Adrenal gland (tissue), 9 donors: ENCODE measurements at regions not wholly inside any gene's neighbourhood (a gene's known extent, or its start where the extent isn't known, plus 50 kb on each side); places are given as distances from the start of the nearest gene placed in this dataset.

Experiments
- DNase-seq, 7 donors: peaks; one replicate each; pipeline ENCODE4 v3.0.0-alpha.2; 2019 to 2020
- H3K27ac ChIP-seq, 5 donors: fragments of 200-600 bp; sonication (generic) in 4 of 5; 1 replicate in 3 of 5; 2 replicates in 2 of 5; pipeline versions ENCODE4 v1.5.1 to v1.8.0; 2016 to 2020; ENCODE audit warnings: mild to moderate bottlenecking in 1 of 5
- H3K27me3 ChIP-seq: fragments of 200-600 bp; 2 replicates; pipeline ENCODE4 v1.8.0; 2021
- H3K36me3 ChIP-seq, 2 donors: fragments of 200-600 bp; replicated peaks in 1 of 2; 1 replicate in 1 of 2; 2 replicates in 1 of 2; pipeline versions ENCODE4 v1.5.1 to v1.8.0; 2018 to 2022
- H3K4me1 ChIP-seq, 2 donors: fragments of 200-600 bp; replicated peaks in 1 of 2; 1 replicate in 1 of 2; 2 replicates in 1 of 2; pipeline versions ENCODE4 v1.5.1 to v1.8.0; 2018 to 2021
- H3K4me3 ChIP-seq, 4 donors: fragments of 200-600 bp; sonication (generic) in 3 of 4; one replicate each; pipeline ENCODE4 v1.5.1; 2016 to 2018
- H3K9me3 ChIP-seq, 3 donors: fragments of 200-600 bp; sonication (generic) in 1 of 3; replicated peaks in 1 of 3; 1 replicate in 2 of 3; 2 replicates in 1 of 3; pipeline versions ENCODE4 v1.5.1 to v1.8.0; 2016 to 2021
- CTCF ChIP-seq, 6 experiments: fragments of 450-650 bp in 4 of 6; fragments of 200-600 bp in 2 of 6; sonication (generic) in 1 of 6; IDR thresholded peaks; 1 replicate in 5 of 6; 2 replicates in 1 of 6; pipeline versions ENCODE4 v1.5.1 to v1.8.0; 2016 to 2021; ENCODE audit warnings: antibody characterized with exemption in 6 of 6, mild to moderate bottlenecking in 2 of 6, moderate library complexity in 1 of 6
- POLR2A ChIP-seq, 2 donors: fragments of 450-650 bp; IDR thresholded peaks; one replicate each; pipeline ENCODE4 v1.6.1; 2017; ENCODE audit warnings: antibody characterized with exemption in 2 of 2, mild to moderate bottlenecking in 2 of 2, moderate library complexity in 1 of 2
- WGBS, 4 donors: extraction: QIAGEN DNeasy Blood & Tissue Kit in 2 of 4; methylation state at CpG; one replicate each; pipeline versions ENCODE4 v1.1.5 to v1.1.7; 2013 to 2017; 5-methylcytosine and 5-hydroxymethylcytosine counted together
- intact Hi-C, 2 donors: fragments of 100-400 bp; cut with DNase I; formaldehyde crosslinking; loops; one replicate each; pipeline versions ENCODE4 v1.14.1 to v1.15.0; 2022 to 2023
- donor health status: healthy with polysubstance abuse.
- donor health status: Bipolar disorder and iron deficiency.
- donor health status: DM: yes; HTN: yes; CAD: no.
- donor health status: DM: no; HTN: no; CAD: no.
- donor health status: DM: no; HTN: no; CAD: no.

GRCh38 chr2:129902731-129903585 is 76.5 kb upstream of the RAB6C start:
- Histone ChIP-seq H3K27ac (no peak overlapping the region), H3K4me3 (no peak overlapping the region), H3K4me1 (no peaks in the 10 kb centered on the region), H3K9me3 (no peaks in the 10 kb centered on the region), H3K27me3 (no peaks in the 10 kb centered on the region), H3K36me3 (no peaks in the 10 kb centered on the region)
- DNase-seq = peak in 2 of 7 donors; percentile 14 to 28
- intact Hi-C loops = no loop called here
- TF ChIP-seq CTCF (IDR thresholded peaks at IDR 0.05) (no peak), POLR2A (IDR thresholded peaks at IDR 0.05) (no peak)
- WGBS, 4 donors = 89 to 97% (median 94%) methylated on average over 13 to 20 of the region's 20 CpGs

- no peaks in the 10 kb centered on the region for H3K4me1 ChIP-seq
- no peaks in the 10 kb centered on the region for H3K36me3 ChIP-seq
- no peak overlapping the region for H3K4me3 ChIP-seq
- TF ChIP-seq CTCF (IDR thresholded peaks at IDR 0.05) (no peak), POLR2A (IDR thresholded peaks at IDR 0.05) (no peak)
- H3K27ac ChIP-seq = no peak overlapping the region
- 83 to 85% (median 84%) methylated on average over 7 to 17 of the region's 17 CpGs for WGBS, 4 donors
- peak in 2 of 7 donors; percentile 16 to 23 for DNase-seq
- intact Hi-C loops = no loop called here
- no peaks in the 10 kb centered on the region for H3K27me3 ChIP-seq
- H3K9me3 ChIP-seq = no peaks in the 10 kb centered on the region
These were observed 75.7 kb upstream of the RAB6C start for GRCh38 chr2:129903586-129904425.

- TF ChIP-seq POLR2A (IDR thresholded peaks at IDR 0.05) = no peak
- no peak for TF ChIP-seq CTCF (IDR thresholded peaks at IDR 0.05)
- DNase-seq = peak in 2 of 7 donors; percentile 10 to 28
- intact Hi-C loops = no loop called here
- Histone ChIP-seq H3K9me3 (no peaks in the 10 kb centered on the region), H3K27ac (no peak overlapping the region), H3K27me3 (no peaks in the 10 kb centered on the region), H3K4me3 (no peak overlapping the region), H3K36me3 (no peaks in the 10 kb centered on the region), H3K4me1 (no peaks in the 10 kb centered on the region)
- WGBS, 4 donors = 81 to 83% (median 82%) methylated on average over 18 to 20 of the region's 20 CpGs
These were observed 74.7 kb upstream of the RAB6C start for GRCh38 chr2:129904532-129905446.
